LNCaP clone FGC (cell line): ENCODE measurements at regions not wholly inside any gene's neighbourhood (a gene's known extent, or its start where the extent isn't known, plus 50 kb on each side); places are given as distances from the start of the nearest gene placed in this dataset.

Source experiments
- DNase-seq: peaks from one replicate; pipeline ENCODE4 v3.0.0-alpha.2; 2011; ENCODE audit warnings: low read depth
- H3K4me3 ChIP-seq: 2 replicates; pipeline ENCODE4 v1.5.1; 2011; ENCODE audit warnings: mild to moderate bottlenecking, low read depth, low read length, control low read depth
- TF ChIP-seq, protein P1 (sequence below): IDR thresholded peaks from 2 replicates; pipeline ENCODE4 v1.5.1; 2012; ENCODE audit warnings: mild to moderate bottlenecking; ENCODE audit not compliant: control insufficient read depth, insufficient read depth; ENCODE audit errors: extremely low read depth

DNA sequence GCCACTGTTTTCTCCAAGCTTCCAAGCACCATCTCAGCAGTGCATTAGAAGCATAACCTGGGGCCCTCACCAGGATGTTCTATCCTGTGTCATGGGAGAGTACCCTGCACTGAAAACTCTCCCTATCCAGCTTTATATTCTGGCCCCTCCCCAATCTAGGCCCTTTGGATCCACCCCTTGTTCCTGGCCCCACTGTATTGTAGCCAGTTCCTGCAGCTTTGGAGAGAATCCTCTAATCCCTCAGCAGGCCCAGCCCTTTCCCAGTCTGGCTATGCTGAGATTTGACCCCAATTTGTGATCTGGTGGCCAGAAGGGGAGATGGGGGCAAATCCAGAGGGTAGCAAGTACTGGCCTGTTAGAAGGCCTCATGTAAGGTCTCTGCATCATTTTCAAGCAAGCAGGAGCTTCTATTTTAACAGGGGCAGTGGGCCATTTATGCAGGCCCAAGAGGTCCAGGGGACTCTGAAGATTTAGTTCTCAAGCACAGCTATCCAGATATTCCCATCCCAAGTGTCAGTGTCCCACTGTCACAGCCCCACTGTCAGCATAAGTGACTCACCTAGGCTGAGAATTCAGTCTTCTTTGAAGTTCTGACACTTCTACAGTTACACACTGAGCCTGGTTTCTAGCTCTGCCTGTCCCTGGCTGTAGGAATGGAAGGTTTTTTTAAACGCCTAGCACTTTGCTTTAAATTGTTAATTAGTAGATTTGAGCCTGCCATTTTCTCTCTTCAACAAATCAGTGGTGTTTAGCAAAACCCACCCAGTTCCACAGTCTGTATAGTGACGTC is 589.5 kb upstream of the CADM1 start:
- TF ChIP-seq, protein P1, sequence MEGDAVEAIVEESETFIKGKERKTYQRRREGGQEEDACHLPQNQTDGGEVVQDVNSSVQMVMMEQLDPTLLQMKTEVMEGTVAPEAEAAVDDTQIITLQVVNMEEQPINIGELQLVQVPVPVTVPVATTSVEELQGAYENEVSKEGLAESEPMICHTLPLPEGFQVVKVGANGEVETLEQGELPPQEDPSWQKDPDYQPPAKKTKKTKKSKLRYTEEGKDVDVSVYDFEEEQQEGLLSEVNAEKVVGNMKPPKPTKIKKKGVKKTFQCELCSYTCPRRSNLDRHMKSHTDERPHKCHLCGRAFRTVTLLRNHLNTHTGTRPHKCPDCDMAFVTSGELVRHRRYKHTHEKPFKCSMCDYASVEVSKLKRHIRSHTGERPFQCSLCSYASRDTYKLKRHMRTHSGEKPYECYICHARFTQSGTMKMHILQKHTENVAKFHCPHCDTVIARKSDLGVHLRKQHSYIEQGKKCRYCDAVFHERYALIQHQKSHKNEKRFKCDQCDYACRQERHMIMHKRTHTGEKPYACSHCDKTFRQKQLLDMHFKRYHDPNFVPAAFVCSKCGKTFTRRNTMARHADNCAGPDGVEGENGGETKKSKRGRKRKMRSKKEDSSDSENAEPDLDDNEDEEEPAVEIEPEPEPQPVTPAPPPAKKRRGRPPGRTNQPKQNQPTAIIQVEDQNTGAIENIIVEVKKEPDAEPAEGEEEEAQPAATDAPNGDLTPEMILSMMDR = no peak
- no peak overlapping the region for H3K4me3 ChIP-seq
- DNase-seq = no peak

DNA sequence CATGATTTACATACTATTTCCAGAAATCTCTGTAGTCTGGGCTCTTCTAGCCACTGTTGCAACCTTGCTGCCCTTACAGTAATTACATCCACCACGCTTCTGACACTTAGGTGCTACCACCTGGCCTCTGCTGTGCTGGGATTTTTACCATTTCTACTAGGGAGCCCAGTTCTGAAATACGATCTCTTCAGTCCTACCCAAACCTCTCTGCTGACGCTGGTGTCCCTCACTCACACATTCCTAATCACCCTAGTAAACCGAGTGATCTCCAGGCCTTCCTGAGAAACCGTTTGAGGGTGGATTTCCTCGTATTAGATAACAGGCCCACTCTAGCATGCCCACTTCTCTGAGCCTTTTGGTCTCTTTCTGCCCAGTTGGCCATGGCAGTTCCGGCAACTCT is 588.9 kb upstream of the CADM1 start:
- TF ChIP-seq, protein P1 = no peak
- no peak for DNase-seq
- no peak overlapping the region for H3K4me3 ChIP-seq

DNA sequence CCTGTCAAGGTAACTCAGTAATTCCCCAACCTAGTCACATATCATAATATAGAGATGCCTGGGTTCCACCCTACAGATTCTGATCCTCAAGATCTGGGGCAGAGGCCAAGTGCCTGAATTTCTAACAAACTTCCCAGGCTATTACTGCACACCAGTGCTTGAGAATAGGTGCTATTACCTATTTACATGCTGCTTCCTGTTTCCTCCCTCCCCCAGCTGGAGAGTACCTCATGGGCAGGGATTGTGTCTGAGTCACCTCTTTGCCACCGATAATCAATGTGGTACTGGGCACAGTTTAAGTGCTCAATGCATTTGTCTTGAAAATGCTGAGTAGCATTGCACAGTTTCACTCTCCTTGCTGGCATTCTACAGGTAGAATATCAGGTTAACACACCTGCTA is 582.2 kb upstream of the CADM1 start:
- H3K4me3 ChIP-seq = no peak overlapping the region
- no peak for DNase-seq
- TF ChIP-seq, protein P1 = no peak

DNA sequence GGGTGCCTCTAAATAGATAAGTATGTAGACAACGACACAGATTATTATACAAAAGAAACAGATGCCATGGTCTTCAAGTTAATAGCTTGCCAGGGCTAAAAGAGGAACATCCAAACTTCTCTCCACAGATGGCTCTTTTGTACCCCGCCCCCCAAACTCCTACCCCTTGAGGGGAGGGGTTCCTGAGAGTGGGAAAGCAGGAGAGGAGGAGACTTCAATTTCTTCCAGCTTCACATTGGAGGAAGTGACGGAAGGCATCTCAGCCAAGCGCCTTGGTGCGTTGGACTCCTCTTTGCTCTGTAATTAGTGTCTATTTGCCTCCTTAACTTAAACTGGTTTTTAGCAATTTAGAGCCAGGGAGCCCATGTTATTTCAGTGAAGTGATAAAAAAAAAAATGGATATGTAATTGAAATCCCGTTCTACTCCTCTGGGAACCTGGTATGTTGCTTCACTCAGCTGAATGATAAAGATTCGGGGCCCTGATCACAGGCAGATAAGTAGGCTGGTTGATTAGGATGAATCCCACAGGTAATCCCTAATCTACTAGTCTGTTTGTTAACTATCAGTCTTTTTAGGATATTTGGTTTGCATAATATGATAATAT is 580.9 kb upstream of the CADM1 start:
- TF ChIP-seq, protein P1 = no peak
- no peak overlapping the region for H3K4me3 ChIP-seq
- no peak for DNase-seq

DNA sequence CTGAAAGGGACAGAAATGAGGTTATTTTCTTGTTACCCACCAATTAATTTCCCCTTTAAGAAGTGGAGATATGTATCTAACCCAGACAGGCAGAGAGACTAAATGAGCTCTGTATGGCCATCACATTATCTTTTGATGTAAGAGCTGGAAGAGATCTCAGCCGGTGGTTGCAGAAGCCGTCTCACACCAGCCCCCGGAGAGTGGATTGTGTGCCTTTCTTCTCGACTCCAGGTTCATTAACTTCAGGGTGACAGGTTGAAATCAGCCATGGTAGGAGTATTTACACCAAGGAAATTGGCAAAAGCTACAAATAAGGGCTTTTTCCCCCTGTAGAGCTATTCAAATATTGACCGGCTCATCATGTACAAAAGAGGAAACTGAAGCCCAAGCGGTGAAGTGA is 580.3 kb upstream of the CADM1 start:
- DNase-seq = no peak
- H3K4me3 ChIP-seq = no peak overlapping the region
- TF ChIP-seq, protein P1 = no peak

DNA sequence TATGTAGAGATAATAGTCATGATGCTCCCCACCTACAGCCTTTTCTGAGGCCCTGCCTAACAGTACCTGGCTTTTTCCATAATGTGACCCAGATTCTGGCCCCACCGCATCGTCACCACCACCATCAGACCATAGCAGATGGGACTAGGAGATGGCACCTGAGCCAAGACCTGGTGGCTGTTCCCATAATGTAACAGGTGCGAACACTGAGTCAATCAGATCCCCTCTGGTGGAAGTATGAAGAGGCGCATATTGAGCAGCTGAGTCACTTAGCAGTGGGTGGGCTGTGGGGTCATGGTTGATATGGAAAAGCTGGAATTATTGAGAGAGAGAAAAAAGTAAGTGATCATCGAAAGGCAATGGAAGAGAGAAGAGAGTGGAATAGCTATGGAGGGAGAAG is 578.0 kb upstream of the CADM1 start:
- DNase-seq = no peak
- TF ChIP-seq, protein P1 = no peak
- H3K4me3 ChIP-seq = no peak overlapping the region
